Body of pancreas (tissue), 4 donors: ENCODE measurements at regions not wholly inside any gene's neighbourhood (a gene's known extent, or its start where the extent isn't known, plus 50 kb on each side); places are given as distances from the start of the nearest gene placed in this dataset.

ENCODE experiments used
- POLR2A ChIP-seq, 3 donors: fragments of 450-650 bp; IDR thresholded peaks; one replicate each; pipeline ENCODE4 v1.6.1; 2016; ENCODE audit warnings: antibody characterized with exemption in 3 of 3, mild to moderate bottlenecking in 2 of 3
- TF ChIP-seq, protein P1 (sequence below), 7 experiments: fragments of 450-650 bp in 4 of 7; fragments of 200-600 bp in 3 of 7; sonication (generic) in 3 of 7; IDR thresholded peaks; one replicate each; pipeline ENCODE4 v1.5.1; 2016 to 2019; ENCODE audit warnings: antibody characterized with exemption in 7 of 7

DNA sequence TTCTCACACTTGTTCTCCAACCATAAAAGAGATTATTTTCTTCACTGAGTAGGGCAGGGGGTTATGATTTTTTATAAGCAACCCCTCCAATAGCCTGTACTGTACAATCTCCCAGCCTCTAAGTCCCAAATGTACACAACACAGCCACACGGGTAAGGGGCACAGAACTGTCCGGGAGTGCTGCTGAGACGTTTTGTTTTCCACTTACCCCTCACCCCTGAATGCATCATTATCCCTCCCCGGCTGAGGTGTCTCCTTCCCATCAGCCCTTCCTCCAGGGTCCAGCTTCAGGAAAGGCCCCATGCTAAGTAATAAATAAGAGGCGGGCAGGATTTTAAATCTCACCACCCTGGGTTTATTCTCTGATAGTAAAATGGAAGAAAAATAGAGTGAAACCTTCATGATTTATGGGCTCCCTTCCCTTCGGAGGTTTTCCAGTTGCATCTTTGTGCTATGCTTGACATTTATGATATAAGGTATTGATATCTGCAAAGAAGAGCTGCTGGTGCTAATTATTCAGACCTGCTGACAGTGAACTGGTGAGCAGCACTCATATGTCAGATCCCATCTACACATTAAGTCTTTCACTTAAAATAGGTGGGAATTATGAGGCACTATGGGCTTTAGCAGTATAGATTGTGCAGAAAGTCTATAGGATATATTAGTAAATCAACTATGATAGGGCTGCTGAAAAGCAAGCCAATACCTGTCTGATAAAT, 67.2 kb upstream of the MEGF10 start:
- TF ChIP-seq, protein P1, sequence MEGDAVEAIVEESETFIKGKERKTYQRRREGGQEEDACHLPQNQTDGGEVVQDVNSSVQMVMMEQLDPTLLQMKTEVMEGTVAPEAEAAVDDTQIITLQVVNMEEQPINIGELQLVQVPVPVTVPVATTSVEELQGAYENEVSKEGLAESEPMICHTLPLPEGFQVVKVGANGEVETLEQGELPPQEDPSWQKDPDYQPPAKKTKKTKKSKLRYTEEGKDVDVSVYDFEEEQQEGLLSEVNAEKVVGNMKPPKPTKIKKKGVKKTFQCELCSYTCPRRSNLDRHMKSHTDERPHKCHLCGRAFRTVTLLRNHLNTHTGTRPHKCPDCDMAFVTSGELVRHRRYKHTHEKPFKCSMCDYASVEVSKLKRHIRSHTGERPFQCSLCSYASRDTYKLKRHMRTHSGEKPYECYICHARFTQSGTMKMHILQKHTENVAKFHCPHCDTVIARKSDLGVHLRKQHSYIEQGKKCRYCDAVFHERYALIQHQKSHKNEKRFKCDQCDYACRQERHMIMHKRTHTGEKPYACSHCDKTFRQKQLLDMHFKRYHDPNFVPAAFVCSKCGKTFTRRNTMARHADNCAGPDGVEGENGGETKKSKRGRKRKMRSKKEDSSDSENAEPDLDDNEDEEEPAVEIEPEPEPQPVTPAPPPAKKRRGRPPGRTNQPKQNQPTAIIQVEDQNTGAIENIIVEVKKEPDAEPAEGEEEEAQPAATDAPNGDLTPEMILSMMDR (IDR thresholded peaks at IDR 0.05), result no peak
- TF ChIP-seq POLR2A (IDR thresholded peaks at IDR 0.05), result no peak
